Smooth muscle cell (in vitro differentiated cells): ENCODE measurements at regions not wholly inside any gene's neighbourhood (a gene's known extent, or its start where the extent isn't known, plus 50 kb on each side); places are given as distances from the start of the nearest gene placed in this dataset.

Experiments
- DNase-seq: peaks from one replicate; lab custom pipeline; 2025; ENCODE audit not compliant: unreplicated experiment; lab: John Stamatoyannopoulos, UW
- H2AFZ ChIP-seq: fragments of 200-600 bp; sonication (generic); 2 replicates; pipeline ENCODE4 v1.6.0; 2016; ENCODE audit warnings: antibody characterized with exemption, low read depth, mild to moderate bottlenecking
- H3F3A ChIP-seq: fragments of 200-600 bp; sonication (generic); 2 replicates; pipeline ENCODE4 v1.6.0; 2017; ENCODE audit warnings: antibody characterized with exemption, low read depth
- H3K27ac ChIP-seq: fragments of 200-600 bp; sonication (generic); 2 replicates; pipeline ENCODE4 v1.5.1; 2016; ENCODE audit warnings: low read depth, mild to moderate bottlenecking
- H3K27me3 ChIP-seq: fragments of 200-600 bp; sonication (generic); 2 replicates; pipeline ENCODE4 v1.6.1; 2016; ENCODE audit warnings: low read depth, mild to moderate bottlenecking
- H3K36me3 ChIP-seq: fragments of 200-600 bp; sonication (generic); 2 replicates; pipeline ENCODE4 v1.5.1; 2016; ENCODE audit warnings: low read depth
- H3K4me1 ChIP-seq: fragments of 200-600 bp; sonication (generic); 2 replicates; pipeline ENCODE4 v1.5.1; 2016; ENCODE audit warnings: low read depth
- H3K4me2 ChIP-seq: fragments of 200-600 bp; sonication (generic); 2 replicates; pipeline ENCODE4 v1.6.0; 2016; ENCODE audit warnings: mild to moderate bottlenecking
- H3K4me3 ChIP-seq: fragments of 200-600 bp; sonication (generic); 2 replicates; pipeline ENCODE4 v1.5.1; 2016; ENCODE audit warnings: mild to moderate bottlenecking
- H3K79me2 ChIP-seq: fragments of 200-600 bp; sonication (generic); 2 replicates; pipeline ENCODE4 v1.6.0; 2016; ENCODE audit warnings: low read depth, mild to moderate bottlenecking
- H3K9ac ChIP-seq: fragments of 200-600 bp; sonication (generic); 2 replicates; pipeline ENCODE4 v1.6.0; 2016; ENCODE audit warnings: low read depth
- H3K9me3 ChIP-seq: fragments of 200-600 bp; sonication (generic); replicated peaks from 2 replicates; pipeline ENCODE4 v1.5.1; 2016; ENCODE audit warnings: low read depth
- H4K20me1 ChIP-seq: fragments of 200-600 bp; sonication (generic); 2 replicates; pipeline ENCODE4 v1.6.0; 2016; ENCODE audit warnings: low read depth
- WGBS: methylation state at CpG from one replicate; pipeline ENCODE4 v1.1.7; 2016; ENCODE audit warnings: low lambda C conversion rate; 5-methylcytosine and 5-hydroxymethylcytosine counted together
- TF ChIP-seq, protein P1 (sequence below): fragments of 200-600 bp; sonication (generic); IDR thresholded peaks from 2 replicates; pipeline ENCODE4 v1.5.1; 2017; ENCODE audit warnings: borderline replicate concordance, mild to moderate bottlenecking, antibody characterized with exemption; ENCODE audit not compliant: insufficient read depth, poor library complexity, severe bottlenecking

DNA sequence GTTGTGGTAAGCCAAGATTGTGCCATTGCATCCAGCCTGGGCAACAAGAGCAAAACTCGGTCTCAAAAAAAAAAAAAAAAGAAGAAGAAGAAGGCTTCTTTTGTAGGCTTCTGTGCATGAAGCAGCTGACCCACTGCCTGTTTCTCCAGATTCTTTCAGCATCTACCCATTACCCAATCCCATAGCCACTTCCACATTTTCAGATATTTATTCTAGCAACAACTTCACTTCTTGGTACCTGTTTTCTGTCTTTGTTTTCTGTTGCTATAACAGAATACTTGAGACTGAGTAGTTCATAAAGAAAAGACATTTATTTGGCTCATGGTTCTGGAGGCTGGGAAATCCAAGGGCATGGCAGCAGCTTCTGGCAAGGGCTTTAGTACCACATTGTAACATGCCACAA, 95.3 kb upstream of the SGK1 start:
- WGBS: 100% methylated on average over 1 of the region's 1 CpG
- H3K79me2 ChIP-seq: no peaks in the 10 kb centered on the region
- TF ChIP-seq, protein P1, sequence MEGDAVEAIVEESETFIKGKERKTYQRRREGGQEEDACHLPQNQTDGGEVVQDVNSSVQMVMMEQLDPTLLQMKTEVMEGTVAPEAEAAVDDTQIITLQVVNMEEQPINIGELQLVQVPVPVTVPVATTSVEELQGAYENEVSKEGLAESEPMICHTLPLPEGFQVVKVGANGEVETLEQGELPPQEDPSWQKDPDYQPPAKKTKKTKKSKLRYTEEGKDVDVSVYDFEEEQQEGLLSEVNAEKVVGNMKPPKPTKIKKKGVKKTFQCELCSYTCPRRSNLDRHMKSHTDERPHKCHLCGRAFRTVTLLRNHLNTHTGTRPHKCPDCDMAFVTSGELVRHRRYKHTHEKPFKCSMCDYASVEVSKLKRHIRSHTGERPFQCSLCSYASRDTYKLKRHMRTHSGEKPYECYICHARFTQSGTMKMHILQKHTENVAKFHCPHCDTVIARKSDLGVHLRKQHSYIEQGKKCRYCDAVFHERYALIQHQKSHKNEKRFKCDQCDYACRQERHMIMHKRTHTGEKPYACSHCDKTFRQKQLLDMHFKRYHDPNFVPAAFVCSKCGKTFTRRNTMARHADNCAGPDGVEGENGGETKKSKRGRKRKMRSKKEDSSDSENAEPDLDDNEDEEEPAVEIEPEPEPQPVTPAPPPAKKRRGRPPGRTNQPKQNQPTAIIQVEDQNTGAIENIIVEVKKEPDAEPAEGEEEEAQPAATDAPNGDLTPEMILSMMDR: no peak

DNA sequence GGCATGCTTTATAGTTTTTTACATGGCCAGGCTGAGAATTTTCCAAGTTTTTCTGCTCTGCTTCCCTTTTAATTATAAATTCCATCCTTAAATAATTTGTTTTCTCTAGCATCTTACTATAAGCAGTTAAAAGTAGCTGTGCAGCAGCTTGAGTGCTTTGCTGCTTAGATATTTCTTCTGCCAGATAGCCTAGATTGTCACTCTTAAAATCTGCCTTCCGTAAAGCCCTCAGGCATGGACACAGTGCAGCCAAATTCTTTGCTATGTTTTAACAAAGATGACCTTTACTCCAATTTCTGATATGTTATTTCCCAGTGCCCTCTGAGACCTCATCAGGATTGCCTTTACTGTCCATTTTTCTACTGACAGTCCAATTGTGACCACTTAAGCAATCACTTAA, 92.6 kb upstream of the SGK1 start:
- TF ChIP-seq, protein P1: no peak
- Histone ChIP-seq H3K4me3 (no peak overlapping the region), H4K20me1 (no peaks in the 10 kb centered on the region), H3K36me3 (no peaks in the 10 kb centered on the region), H3K9ac (no peak overlapping the region), H3K4me1 (peaks cover 2% of the 10 kb centered on the region), H3K27me3 (no peaks in the 10 kb centered on the region), H3K9me3 (no peaks in the 10 kb centered on the region), H3K27ac (no peak overlapping the region), H2AFZ (no peak overlapping the region), H3F3A (no peaks in the 10 kb centered on the region), H3K79me2 (no peaks in the 10 kb centered on the region), H3K4me2 (no peak overlapping the region)
- DNase-seq: no peak
- 31% methylated on average over 1 of the region's 1 CpG for whole genome bisulfite sequencing

More for the DNA sequence above, 95.3 kb upstream of the SGK1 start:
- no peaks in the 10 kb centered on the region for H3K4me1 ChIP-seq
- H3K9me3 ChIP-seq: no peaks in the 10 kb centered on the region
- no peaks in the 10 kb centered on the region for H3F3A ChIP-seq
- no peak overlapping the region for H3K4me2 ChIP-seq
- no peak overlapping the region for H3K4me3 ChIP-seq
- H2AFZ ChIP-seq: no peak overlapping the region
- DNase-seq: no peak
- H3K9ac ChIP-seq: no peak overlapping the region
- no peak overlapping the region for H3K27ac ChIP-seq
- no peaks in the 10 kb centered on the region for H3K36me3 ChIP-seq
- no peaks in the 10 kb centered on the region for H3K27me3 ChIP-seq
- no peaks in the 10 kb centered on the region for H4K20me1 ChIP-seq

DNA sequence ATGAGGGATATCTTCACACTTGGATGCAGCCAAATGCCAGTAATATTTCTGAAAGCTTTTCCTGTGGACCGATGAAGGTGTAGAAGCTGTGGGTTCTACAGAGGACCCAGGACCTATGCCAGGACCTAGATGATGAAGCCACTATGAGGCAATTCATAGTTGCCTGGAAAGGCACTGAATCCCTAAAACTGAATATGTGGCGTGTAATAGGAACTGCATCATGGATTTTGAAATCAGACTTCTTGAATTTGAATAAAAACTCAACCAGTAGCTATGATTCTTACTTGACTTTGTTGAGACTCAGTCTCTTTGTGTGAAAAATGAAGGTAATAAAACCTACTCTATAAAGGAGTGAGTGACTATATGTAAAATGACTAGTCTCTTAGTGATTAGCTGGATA, 89.9 kb upstream of the SGK1 start:
- peaks cover 13% of the 10 kb centered on the region for H3K4me1 ChIP-seq
- H3K27ac ChIP-seq: no peak overlapping the region
- no peak overlapping the region for H3K9ac ChIP-seq
- H3F3A ChIP-seq: no peaks in the 10 kb centered on the region
- TF ChIP-seq, protein P1: no peak
- no peaks in the 10 kb centered on the region for H3K36me3 ChIP-seq
- WGBS: 96% methylated on average over 2 of the region's 2 CpGs
- H2AFZ ChIP-seq: no peak overlapping the region
- no peak for DNase-seq
- H3K4me3 ChIP-seq: no peak overlapping the region
- no peak overlapping the region for H3K4me2 ChIP-seq
- H4K20me1 ChIP-seq: no peaks in the 10 kb centered on the region
- H3K9me3 ChIP-seq: no peaks in the 10 kb centered on the region
- H3K79me2 ChIP-seq: no peaks in the 10 kb centered on the region
- H3K27me3 ChIP-seq: no peaks in the 10 kb centered on the region

DNA sequence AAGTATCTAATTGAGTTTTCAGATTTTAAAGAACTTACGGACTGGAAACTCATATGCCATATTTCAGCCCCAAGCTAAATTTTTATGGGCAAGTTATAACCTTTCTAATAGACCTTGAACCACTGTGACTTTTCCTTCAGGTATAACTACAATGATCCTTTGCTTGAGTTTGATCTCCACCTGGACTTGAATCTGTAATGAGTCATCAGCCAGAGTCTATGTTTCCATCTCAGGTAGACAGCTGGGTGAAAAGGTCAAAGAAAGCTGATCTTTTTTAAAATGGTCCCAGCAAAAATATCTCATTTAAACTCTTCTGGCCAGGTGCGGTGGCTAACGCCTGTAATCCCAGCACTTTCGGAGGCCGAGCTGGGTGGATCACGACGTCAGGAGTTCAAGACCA, 88.4 kb upstream of the SGK1 start:
- Histone ChIP-seq H3K4me1 (peaks cover 13% of the 10 kb centered on the region), H3K27ac (no peak overlapping the region), H3K27me3 (no peaks in the 10 kb centered on the region), H3K4me3 (no peak overlapping the region), H3K9me3 (no peaks in the 10 kb centered on the region), H3K4me2 (no peak overlapping the region), H3K9ac (no peak overlapping the region), H2AFZ (no peak overlapping the region), H3K79me2 (no peaks in the 10 kb centered on the region), H3F3A (no peaks in the 10 kb centered on the region), H4K20me1 (no peaks in the 10 kb centered on the region), H3K36me3 (no peaks in the 10 kb centered on the region)
- DNase-seq: no peak
- TF ChIP-seq, protein P1: no peak
- 95% methylated on average over 7 of the region's 7 CpGs for WGBS
